Amniotic epithelial cell (primary cell): ENCODE measurements at regions not wholly inside any gene's neighbourhood (a gene's known extent, or its start where the extent isn't known, plus 50 kb on each side); places are given as distances from the start of the nearest gene placed in this dataset.
"Not testable (repeated sequence)": the region's sequence is repeated elsewhere in the genome, so short reads cannot be mapped to it uniquely, and the experiment has no call there.

Experiments
- DNase-seq: peaks from one replicate; pipeline ENCODE4 v3.0.0-alpha.2; 2010; ENCODE audit warnings: low read depth

- not testable (repeated sequence) for DNase-seq
Observed at GRCh38 chr14:106537597-106537996, 1011.2 kb downstream of the TMEM121 start.

- DNase-seq: no peak
Observed at GRCh38 chr14:106538201-106538600, 1011.8 kb downstream of the TMEM121 start.

- DNase-seq: no peak
Observed at GRCh38 chr14:106547735-106548434, 1021.5 kb downstream of the TMEM121 start.

GRCh38 chr14:106549064-106549463, 1022.7 kb downstream of the TMEM121 start:
- no peak for DNase-seq

GRCh38 chr14:106551265-106551664, 1024.9 kb downstream of the TMEM121 start:
- DNase-seq: no peak

GRCh38 chr14:106556211-106556610, 1029.8 kb downstream of the TMEM121 start:
- DNase-seq: not testable (repeated sequence)

- DNase-seq: no peak
Observed at GRCh38 chr14:106556665-106557289, 1030.4 kb downstream of the TMEM121 start.

- no peak for DNase-seq
Observed at GRCh38 chr14:106562451-106562850, 1036.1 kb downstream of the TMEM121 start.

GRCh38 chr14:106564058-106564643, 1037.8 kb downstream of the TMEM121 start:
- DNase-seq: no peak

GRCh38 chr14:106578481-106578880, 1052.1 kb downstream of the TMEM121 start:
- DNase-seq: no peak

- DNase-seq: no peak
Observed at GRCh38 chr14:106579084-106579483, 1052.7 kb downstream of the TMEM121 start.

- DNase-seq: no peak
Observed at GRCh38 chr14:106585692-106586091, 1059.3 kb downstream of the TMEM121 start.

GRCh38 chr14:106586098-106586704, 1059.8 kb downstream of the TMEM121 start:
- DNase-seq: no peak

- not testable (repeated sequence) for DNase-seq
Observed at GRCh38 chr14:106591539-106591938, 1065.2 kb downstream of the TMEM121 start.

GRCh38 chr14:106592115-106592852, 1065.9 kb downstream of the TMEM121 start:
- DNase-seq: not testable (repeated sequence)

- no peak for DNase-seq
Observed at GRCh38 chr14:106599209-106599608, 1072.8 kb downstream of the TMEM121 start.

- DNase-seq: no peak
Observed at GRCh38 chr14:106605548-106606448, 1079.4 kb downstream of the TMEM121 start.

- DNase-seq: no peak
Observed at GRCh38 chr14:106606936-106607335, 1080.6 kb downstream of the TMEM121 start.

- no peak for DNase-seq
Observed at GRCh38 chr14:106610691-106611090, 1084.3 kb downstream of the TMEM121 start.

- DNase-seq: no peak
Observed at GRCh38 chr14:106613256-106613655, 1086.9 kb downstream of the TMEM121 start.

GRCh38 chr14:106618471-106618951, 1092.1 kb downstream of the TMEM121 start:
- not testable (repeated sequence) for DNase-seq
